GM21529 (cell line): ENCODE measurements at regions not wholly inside any gene's neighbourhood (a gene's known extent, or its start where the extent isn't known, plus 50 kb on each side); places are given as distances from the start of the nearest gene placed in this dataset.
A peak's percentile ranks its signal among the peaks of the same experiment; 100 is the strongest.
"Not testable (repeated sequence)": the region's sequence is repeated elsewhere in the genome, so short reads cannot be mapped to it uniquely, and the experiment has no call there.

ENCODE experiments used
- ATAC-seq: cut with Tn5 transposase; IDR thresholded peaks from one replicate; pipeline ENCODE4 v1.9.1; 2021; ENCODE audit not compliant: unreplicated experiment

GRCh38 chr3:17915341-17915740 is 172.9 kb upstream of the TBC1D5 start:
- no peak for ATAC-seq

GRCh38 chr3:17913359-17913758 is 170.9 kb upstream of the TBC1D5 start:
- ATAC-seq: no peak

GRCh38 chr3:17911986-17912760 is 169.7 kb upstream of the TBC1D5 start:
- no peak for ATAC-seq

- no peak for ATAC-seq
Measured at GRCh38 chr3:17910922-17911321, 168.5 kb upstream of the TBC1D5 start.

- ATAC-seq: no peak
Measured at GRCh38 chr3:17909714-17910113, 167.3 kb upstream of the TBC1D5 start.

- ATAC-seq: no peak
Measured at GRCh38 chr3:17908399-17909191, 166.2 kb upstream of the TBC1D5 start.

- ATAC-seq: no peak
Measured at GRCh38 chr3:17905996-17906395, 163.6 kb upstream of the TBC1D5 start.

- ATAC-seq: peak; percentile 58
Measured at GRCh38 chr3:17901893-17902292, 159.5 kb upstream of the TBC1D5 start.

GRCh38 chr3:17894434-17895060 is 152.1 kb upstream of the TBC1D5 start:
- peak; percentile 71 for ATAC-seq

GRCh38 chr3:17891139-17891856 is 148.9 kb upstream of the TBC1D5 start:
- no peak for ATAC-seq

GRCh38 chr3:17885986-17886385 is 143.6 kb upstream of the TBC1D5 start:
- no peak for ATAC-seq

- ATAC-seq: no peak
Measured at GRCh38 chr3:17882981-17883380, 140.6 kb upstream of the TBC1D5 start.

- ATAC-seq: no peak
Measured at GRCh38 chr3:17877299-17877698, 134.9 kb upstream of the TBC1D5 start.

GRCh38 chr3:17874636-17875035 is 132.2 kb upstream of the TBC1D5 start:
- no peak for ATAC-seq

- no peak for ATAC-seq
Measured at GRCh38 chr3:17872457-17872856, 130.0 kb upstream of the TBC1D5 start.

- no peak for ATAC-seq
Measured at GRCh38 chr3:17865631-17866030, 123.2 kb upstream of the TBC1D5 start.

GRCh38 chr3:17861476-17861875 is 119.0 kb upstream of the TBC1D5 start:
- no peak for ATAC-seq

GRCh38 chr3:17860840-17861471 is 118.5 kb upstream of the TBC1D5 start:
- ATAC-seq: not testable (repeated sequence)

- peak; percentile 79 for ATAC-seq
Measured at GRCh38 chr3:17852217-17852616, 109.8 kb upstream of the TBC1D5 start.

GRCh38 chr3:17850448-17850847 is 108.0 kb upstream of the TBC1D5 start:
- ATAC-seq: no peak

- ATAC-seq: no peak
Measured at GRCh38 chr3:17848102-17848501, 105.7 kb upstream of the TBC1D5 start.
